ENCODE measurements at regions not wholly inside any gene's neighbourhood (a gene's known extent, or its start where the extent isn't known, plus 50 kb on each side); places are given as distances from the start of the nearest gene placed in this dataset.
A peak's percentile ranks its signal among the peaks of the same experiment; 100 is the strongest.

- Histone ChIP-seq H3K4me2 (ENCODE audit: insufficient read depth, low read length) (no peak overlapping the region), H3K9me3 (ENCODE audit: low read depth, low read length) (no peaks in the 10 kb centered on the region), H4K20me1 (ENCODE audit: insufficient read depth, low read length) (no peaks in the 10 kb centered on the region), H3K4me3 (ENCODE audit: insufficient read depth, low read length) (no peak overlapping the region), H3K27me3 (ENCODE audit: insufficient read depth, low read length) (no peaks in the 10 kb centered on the region), H3K4me1 (ENCODE audit: insufficient read depth, low read length) (peaks cover 6% of the 10 kb centered on the region), H3K27ac (ENCODE audit: low read depth, low read length) (no peak overlapping the region), H3K79me2 (ENCODE audit: insufficient read depth, low read length) (no peaks in the 10 kb centered on the region), H2AFZ (ENCODE audit: low read length) (no peak overlapping the region), H3K36me3 (ENCODE audit: insufficient read depth, low read length) (no peaks in the 10 kb centered on the region)
- no peak for DNase-seq (ENCODE audit: insufficient read length, low spot score, missing footprints)
- no peak for TF ChIP-seq CTCF (IDR thresholded peaks at IDR 0.05; ENCODE audit: extremely low read depth, low read depth, low read length)
These were observed 1160.9 kb upstream of the TMEM132C start for GRCh38 chr12:127106041-127106440.

GRCh38 chr12:127106697-127107096 is 1160.3 kb upstream of the TMEM132C start:
- no peak for TF ChIP-seq CTCF (IDR thresholded peaks at IDR 0.05; ENCODE audit: extremely low read depth, low read depth, low read length)
- Histone ChIP-seq H3K4me3 (ENCODE audit: insufficient read depth, low read length) (no peak overlapping the region), H2AFZ (ENCODE audit: low read length) (no peak overlapping the region), H3K4me2 (ENCODE audit: insufficient read depth, low read length) (no peak overlapping the region), H3K36me3 (ENCODE audit: insufficient read depth, low read length) (no peaks in the 10 kb centered on the region), H3K27ac (ENCODE audit: low read depth, low read length) (no peak overlapping the region), H3K9me3 (ENCODE audit: low read depth, low read length) (no peaks in the 10 kb centered on the region), H4K20me1 (ENCODE audit: insufficient read depth, low read length) (no peaks in the 10 kb centered on the region), H3K79me2 (ENCODE audit: insufficient read depth, low read length) (no peaks in the 10 kb centered on the region), H3K4me1 (ENCODE audit: insufficient read depth, low read length) (peaks cover 6% of the 10 kb centered on the region), H3K27me3 (ENCODE audit: insufficient read depth, low read length) (no peaks in the 10 kb centered on the region)
- no peak for DNase-seq (ENCODE audit: insufficient read length, low spot score, missing footprints)

GRCh38 chr12:127107744-127108143 is 1159.2 kb upstream of the TMEM132C start:
- no peak overlapping the region for H2AFZ ChIP-seq (ENCODE audit: low read length)
- H3K79me2 ChIP-seq (ENCODE audit: insufficient read depth, low read length) = no peaks in the 10 kb centered on the region
- no peak overlapping the region for H3K4me3 ChIP-seq (ENCODE audit: insufficient read depth, low read length)
- no peaks in the 10 kb centered on the region for H4K20me1 ChIP-seq (ENCODE audit: insufficient read depth, low read length)
- no peaks in the 10 kb centered on the region for H3K9me3 ChIP-seq (ENCODE audit: low read depth, low read length)
- no peak overlapping the region for H3K27ac ChIP-seq (ENCODE audit: low read depth, low read length)
- DNase-seq (ENCODE audit: insufficient read length, low spot score, missing footprints) = no peak
- no peaks in the 10 kb centered on the region for H3K27me3 ChIP-seq (ENCODE audit: insufficient read depth, low read length)
- TF ChIP-seq CTCF (IDR thresholded peaks at IDR 0.05; ENCODE audit: extremely low read depth, low read depth, low read length) = no peak
- no peak overlapping the region for H3K4me2 ChIP-seq (ENCODE audit: insufficient read depth, low read length)
- H3K36me3 ChIP-seq (ENCODE audit: insufficient read depth, low read length) = no peaks in the 10 kb centered on the region
- H3K4me1 ChIP-seq (ENCODE audit: insufficient read depth, low read length) = peaks cover 6% of the 10 kb centered on the region

- peak; percentile 79 for TF ChIP-seq CTCF (IDR thresholded peaks at IDR 0.05; ENCODE audit: extremely low read depth, low read depth, low read length)
- no peak overlapping the region for H2AFZ ChIP-seq (ENCODE audit: low read length)
- H3K9me3 ChIP-seq (ENCODE audit: low read depth, low read length) = no peaks in the 10 kb centered on the region
- no peak overlapping the region for H3K27ac ChIP-seq (ENCODE audit: low read depth, low read length)
- H3K4me2 ChIP-seq (ENCODE audit: insufficient read depth, low read length) = no peak overlapping the region
- peak; percentile 87 for DNase-seq (ENCODE audit: insufficient read length, low spot score, missing footprints)
- H3K4me3 ChIP-seq (ENCODE audit: insufficient read depth, low read length) = no peak overlapping the region
- no peaks in the 10 kb centered on the region for H3K79me2 ChIP-seq (ENCODE audit: insufficient read depth, low read length)
- H3K4me1 ChIP-seq (ENCODE audit: insufficient read depth, low read length) = peaks cover 6% of the 10 kb centered on the region
- H3K36me3 ChIP-seq (ENCODE audit: insufficient read depth, low read length) = no peaks in the 10 kb centered on the region
- no peaks in the 10 kb centered on the region for H4K20me1 ChIP-seq (ENCODE audit: insufficient read depth, low read length)
- no peaks in the 10 kb centered on the region for H3K27me3 ChIP-seq (ENCODE audit: insufficient read depth, low read length)
These were observed 1158.4 kb upstream of the TMEM132C start for GRCh38 chr12:127108360-127109215.
